GM23338 (cell line): ENCODE measurements at regions not wholly inside any gene's neighbourhood (a gene's known extent, or its start where the extent isn't known, plus 50 kb on each side); places are given as distances from the start of the nearest gene placed in this dataset.

Experiments used
- ATAC-seq: fragments of 200-7000 bp; cut with Tn5 transposase; 3 replicates; pipeline ENCODE4 v1.9.1; 2020
- DNase-seq: peaks from one replicate; pipeline ENCODE4 v3.0.0-alpha.2; 2015; ENCODE audit warnings: low spot score
- H2AFZ ChIP-seq: fragments of 200-600 bp; sonication (generic); 2 replicates; pipeline ENCODE4 v1.8.0; 2016; ENCODE audit warnings: antibody characterized with exemption, mild to moderate bottlenecking, moderate library complexity
- H3F3A ChIP-seq: fragments of 200-600 bp; sonication (generic); replicated peaks from 2 replicates; pipeline ENCODE4 v1.8.0; 2017; ENCODE audit warnings: antibody characterized with exemption, mixed run types, low read depth
- H3K27ac ChIP-seq: fragments of 200-600 bp; sonication (generic); 2 replicates; pipeline ENCODE4 v1.6.1; 2016; ENCODE audit warnings: low read depth
- H3K27me3 ChIP-seq: fragments of 200-600 bp; sonication (generic); 2 replicates; pipeline ENCODE4 v1.8.0; 2016; ENCODE audit warnings: mild to moderate bottlenecking, mixed run types, moderate library complexity; ENCODE audit not compliant: insufficient read depth
- H3K36me3 ChIP-seq: fragments of 200-600 bp; sonication (generic); 2 replicates; pipeline ENCODE4 v1.8.0; 2016; ENCODE audit warnings: mild to moderate bottlenecking; ENCODE audit not compliant: insufficient read depth
- H3K4me1 ChIP-seq: fragments of 200-600 bp; sonication (generic); 2 replicates; pipeline ENCODE4 v1.8.0; 2016; ENCODE audit warnings: mild to moderate bottlenecking, moderate library complexity; ENCODE audit not compliant: insufficient read depth
- H3K4me2 ChIP-seq: fragments of 200-600 bp; sonication (generic); 2 replicates; pipeline ENCODE4 v1.7.1; 2017; ENCODE audit warnings: mixed run types
- H3K4me3 ChIP-seq: fragments of 200-600 bp; sonication (generic); 2 replicates; pipeline ENCODE4 v1.6.1; 2016; ENCODE audit warnings: mixed run types
- H3K79me2 ChIP-seq: fragments of 200-600 bp; sonication (generic); replicated peaks from 2 replicates; pipeline ENCODE4 v1.8.0; 2017; ENCODE audit warnings: mild to moderate bottlenecking; ENCODE audit not compliant: insufficient read depth
- H3K9me2 ChIP-seq: fragments of 200-600 bp; sonication (generic); 2 replicates; pipeline ENCODE4 v1.8.0; 2017; ENCODE audit not compliant: insufficient read depth
- H4K20me1 ChIP-seq: fragments of 200-600 bp; sonication (generic); replicated peaks from 2 replicates; pipeline ENCODE4 v1.8.0; 2017; ENCODE audit warnings: mild to moderate bottlenecking; ENCODE audit not compliant: insufficient read depth
- H3K27ac Mint-ChIP-seq: 2 replicates; pipeline ENCODE4 v1.8.0; 2020; ENCODE audit warnings: inconsistent platforms, mild to moderate bottlenecking, moderate library complexity, mixed read lengths
- H3K27me3 Mint-ChIP-seq: 3 replicates; pipeline ENCODE4 v1.8.0; 2022; ENCODE audit warnings: low read depth, mild to moderate bottlenecking, moderate library complexity, mixed read lengths, inconsistent platforms; ENCODE audit not compliant: insufficient read depth, poor library complexity
- H3K36me3 Mint-ChIP-seq: 3 replicates; pipeline ENCODE4 v1.8.0; 2021; ENCODE audit warnings: low read depth, mild to moderate bottlenecking, inconsistent platforms, moderate library complexity, mixed read lengths
- H3K4me1 Mint-ChIP-seq: 3 replicates; pipeline ENCODE4 v1.8.0; 2020; ENCODE audit warnings: mild to moderate bottlenecking, inconsistent platforms, mixed read lengths
- H3K4me3 Mint-ChIP-seq: 3 replicates; pipeline ENCODE4 v1.8.0; 2021; ENCODE audit warnings: moderate library complexity, mild to moderate bottlenecking, inconsistent platforms, mixed read lengths
- H3K9me3 Mint-ChIP-seq: 3 replicates; pipeline ENCODE4 v1.8.0; 2020; ENCODE audit warnings: moderate library complexity, mild to moderate bottlenecking, inconsistent platforms, mixed read lengths
- CREB1 ChIP-seq: fragments of 250-450 bp; sonication (Bioruptor Pico); IDR thresholded peaks from 2 replicates; pipeline ENCODE4 v1.5.0; 2020; ENCODE audit warnings: low read depth, mild to moderate bottlenecking, moderate library complexity
- CTCF ChIP-seq, 2 experiments: fragments of 200-600 bp in 1 of 2; sonication (generic) in 1 of 2; conservative IDR thresholded peaks; 2 replicates each; pipeline versions ENCODE4 v1.5.1 to v1.6.1; 2016 to 2017; ENCODE audit warnings: antibody characterized with exemption in 2 of 2, low read depth in 2 of 2, mild to moderate bottlenecking in 2 of 2, moderate library complexity in 1 of 2
- ETS1 ChIP-seq: IDR thresholded peaks from 2 replicates; pipeline ENCODE4 v1.6.1; 2016; ENCODE audit warnings: antibody characterized with exemption
- EZH2 ChIP-seq: fragments of 200-600 bp; sonication (generic); IDR thresholded peaks from one replicate; pipeline ENCODE4 v1.8.0; 2017; ENCODE audit warnings: antibody characterized with exemption, mild to moderate bottlenecking, low read depth; ENCODE audit not compliant: unreplicated experiment
- EZH2phosphoT487 ChIP-seq: fragments of 200-600 bp; sonication (generic); IDR thresholded peaks from one replicate; pipeline ENCODE4 v1.8.1; 2018; ENCODE audit warnings: antibody characterized with exemption; ENCODE audit not compliant: unreplicated experiment
- JUNB ChIP-seq: IDR thresholded peaks from one replicate; pipeline ENCODE4 v1.6.1; 2016; ENCODE audit warnings: antibody characterized with exemption; ENCODE audit not compliant: unreplicated experiment
- NANOG ChIP-seq: IDR thresholded peaks from 2 replicates; pipeline ENCODE4 v1.6.1; 2016; ENCODE audit warnings: antibody characterized with exemption, borderline replicate concordance
- POLR2AphosphoS5 ChIP-seq: IDR thresholded peaks from 2 replicates; pipeline ENCODE4 v1.6.1; 2016; ENCODE audit warnings: antibody characterized with exemption, low read depth
- REST ChIP-seq: IDR thresholded peaks from one replicate; pipeline ENCODE4 v1.6.1; 2018; ENCODE audit warnings: antibody characterized with exemption; ENCODE audit not compliant: unreplicated experiment
- STAT1 ChIP-seq: IDR thresholded peaks from one replicate; pipeline ENCODE4 v1.6.1; 2016; ENCODE audit warnings: antibody characterized with exemption; ENCODE audit not compliant: unreplicated experiment
- ZNF331 ChIP-seq: fragments of 250-450 bp; sonication (Bioruptor Pico); IDR thresholded peaks from 2 replicates; pipeline ENCODE4 v1.5.0; 2020; ENCODE audit warnings: low read depth, mild to moderate bottlenecking, moderate library complexity
- ZNF462 ChIP-seq: fragments of 250-450 bp; sonication (Bioruptor Pico); IDR thresholded peaks from 2 replicates; pipeline ENCODE4 v1.5.0; 2020; ENCODE audit warnings: mild to moderate bottlenecking, moderate library complexity

GRCh38 chr1:64318428-64318827, 115.0 kb downstream of the UBE2U start:
- Mint-ChIP-seq H3K27ac (no peak overlapping the region), H3K4me1 (peaks cover 16% of the 10 kb centered on the region), H3K4me3 (no peak overlapping the region), H3K27me3 (no peaks in the 10 kb centered on the region), H3K36me3 (no peaks in the 10 kb centered on the region), H3K9me3 (no peaks in the 10 kb centered on the region)
- no peaks in the 10 kb centered on the region for H3K36me3 ChIP-seq
- TF ChIP-seq EZH2 (no peak), CTCF (conservative IDR thresholded peaks at IDR 0.05; ENCODE audit: low read depth in 2 of 2) (no peak), REST (no peak), NANOG (no peak), POLR2AphosphoS5 (no peak), CREB1 (CRISPR knock-in tag) (no peak), EZH2phosphoT487 (no peak), ZNF331 (CRISPR knock-in tag) (no peak), ETS1 (no peak), STAT1 (no peak), JUNB (no peak), ZNF462 (no peak)
- H2AFZ ChIP-seq = no peak overlapping the region
- no peak for DNase-seq
- H3K4me3 ChIP-seq = no peak overlapping the region
- no peaks in the 10 kb centered on the region for H4K20me1 ChIP-seq
- H3K4me2 ChIP-seq = no peak overlapping the region
- no peak for ATAC-seq
- H3K79me2 ChIP-seq = no peaks in the 10 kb centered on the region
- peaks cover 24% of the 10 kb centered on the region for H3K4me1 ChIP-seq
- no peaks in the 10 kb centered on the region for H3K27me3 ChIP-seq
- no peaks in the 10 kb centered on the region for H3K9me2 ChIP-seq
- H3K27ac ChIP-seq = no peak overlapping the region
- no peaks in the 10 kb centered on the region for H3F3A ChIP-seq
